NK-92 (cell line): ENCODE measurements at regions not wholly inside any gene's neighbourhood (a gene's known extent, or its start where the extent isn't known, plus 50 kb on each side); places are given as distances from the start of the nearest gene placed in this dataset.
"Not testable (repeated sequence)": the region's sequence is repeated elsewhere in the genome, so short reads cannot be mapped to it uniquely, and the experiment has no call there.

Source experiments
- DNase-seq: peaks from one replicate; lab custom pipeline; 2025; ENCODE audit not compliant: unreplicated experiment; lab: John Stamatoyannopoulos, UW

GRCh38 chr14:97129639-97130038 is 332.5 kb downstream of the VRK1 start:
- DNase-seq: no peak

GRCh38 chr14:97135847-97136246 is 338.7 kb downstream of the VRK1 start:
- not testable (repeated sequence) for DNase-seq

GRCh38 chr14:97137705-97138104 is 340.5 kb downstream of the VRK1 start:
- DNase-seq: no peak

DNA sequence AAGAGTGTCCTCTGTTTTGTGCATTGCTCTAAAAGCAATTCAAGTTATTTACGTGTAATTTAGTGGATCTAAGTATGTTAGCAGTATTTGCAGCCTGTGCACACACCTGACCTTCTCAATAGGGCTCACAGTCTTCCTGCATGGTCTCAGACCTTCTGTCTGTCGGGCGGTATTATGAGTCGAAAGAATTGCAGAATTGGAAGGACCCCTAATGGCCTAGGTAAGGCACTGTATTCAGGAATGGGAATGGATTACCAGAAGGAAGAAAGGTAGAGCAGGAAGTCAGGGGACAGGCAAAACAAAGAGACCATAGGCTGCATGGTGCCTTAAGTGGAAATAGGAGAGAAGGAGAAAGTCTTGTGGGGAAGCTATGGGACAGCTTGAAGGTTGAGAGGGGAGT is 341.6 kb downstream of the VRK1 start:
- no peak for DNase-seq

- DNase-seq: no peak
These were observed 345.8 kb downstream of the VRK1 start for GRCh38 chr14:97143011-97143410.

- DNase-seq: no peak
These were observed 346.3 kb downstream of the VRK1 start for GRCh38 chr14:97143456-97143855.

DNA sequence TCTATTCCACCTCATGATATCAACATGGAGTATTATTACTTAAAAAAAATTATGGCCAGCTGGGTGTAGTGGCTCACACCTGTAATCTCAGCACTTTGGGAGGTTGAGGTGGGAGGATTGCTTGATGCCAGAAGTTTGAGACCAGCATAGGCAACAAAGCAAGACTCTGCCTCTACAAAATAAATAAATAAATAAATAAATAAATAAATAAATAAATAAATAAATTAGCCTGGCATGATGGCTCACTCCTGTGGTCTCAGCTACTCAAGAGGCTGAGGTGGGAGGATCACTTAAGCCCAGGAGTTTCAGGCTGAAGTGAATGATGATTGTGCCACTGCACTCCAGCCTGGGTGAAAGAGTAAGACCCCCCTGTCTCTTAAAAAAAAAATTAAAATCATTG is 350.8 kb downstream of the VRK1 start:
- DNase-seq: not testable (repeated sequence)

GRCh38 chr14:97149775-97150174 is 352.6 kb downstream of the VRK1 start:
- DNase-seq: no peak

DNA sequence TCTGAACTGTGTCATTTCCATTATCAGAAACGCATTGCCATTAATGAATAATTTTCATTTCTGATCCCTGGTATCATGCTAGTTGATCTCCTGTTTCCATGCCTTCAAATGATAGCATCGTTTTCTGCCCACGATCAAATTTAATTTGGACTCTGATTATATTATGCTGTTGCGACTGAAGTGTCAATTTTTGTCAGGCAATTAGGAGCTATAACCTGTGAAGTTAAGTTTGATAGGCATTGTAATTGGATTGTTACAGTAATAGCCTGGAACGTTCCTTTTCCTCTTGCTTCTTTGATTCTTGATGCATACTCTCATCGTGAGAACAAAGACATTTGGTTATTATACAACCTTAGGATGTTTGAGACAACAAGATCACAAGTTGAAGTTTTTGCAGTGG is 356.3 kb downstream of the VRK1 start:
- no peak for DNase-seq

DNA sequence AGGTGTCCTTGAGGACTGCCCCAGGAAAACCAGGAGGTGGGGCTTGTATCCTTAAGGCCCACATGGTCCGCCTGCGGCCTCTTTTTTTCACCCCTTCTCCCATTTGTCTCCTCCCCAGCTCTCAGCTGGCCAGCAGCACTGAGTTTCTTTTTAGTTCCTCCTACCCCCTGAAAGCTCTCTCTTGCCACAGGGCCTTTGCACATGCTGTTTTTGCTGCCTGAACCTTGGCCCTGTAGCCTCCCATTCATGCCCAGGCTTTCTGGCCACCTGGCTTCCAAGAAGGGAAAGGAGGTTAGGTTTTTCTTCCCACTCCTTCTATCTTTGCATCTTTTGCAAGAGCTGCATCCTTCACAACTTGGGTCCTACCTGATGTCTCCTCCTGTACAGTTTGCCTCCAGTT is 358.1 kb downstream of the VRK1 start:
- DNase-seq: no peak

GRCh38 chr14:97155814-97156213 is 358.6 kb downstream of the VRK1 start:
- no peak for DNase-seq

DNA sequence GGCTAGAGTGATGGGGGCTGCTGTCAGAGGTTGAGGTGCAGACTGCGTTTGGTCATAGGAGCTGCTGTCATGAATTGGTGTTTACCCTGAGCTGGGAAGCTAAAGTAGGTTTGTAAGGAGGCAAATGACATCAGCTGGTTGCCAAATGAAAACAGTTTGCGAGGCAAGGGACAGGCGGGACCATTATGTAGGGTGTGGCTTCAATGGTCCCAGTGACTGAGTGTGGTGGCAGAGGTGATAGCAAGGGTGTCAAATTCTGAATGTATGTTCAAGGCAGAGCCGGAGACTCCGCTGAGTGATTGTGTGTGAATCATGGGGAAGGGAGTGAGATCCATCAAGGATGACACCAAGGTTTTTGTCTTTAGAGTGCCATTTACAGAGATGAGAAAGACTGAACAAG is 359.5 kb downstream of the VRK1 start:
- no peak for DNase-seq

- no peak for DNase-seq
These were observed 360.9 kb downstream of the VRK1 start for GRCh38 chr14:97158102-97158501.

- DNase-seq: no peak
These were observed 361.9 kb downstream of the VRK1 start for GRCh38 chr14:97159124-97159523.

DNA sequence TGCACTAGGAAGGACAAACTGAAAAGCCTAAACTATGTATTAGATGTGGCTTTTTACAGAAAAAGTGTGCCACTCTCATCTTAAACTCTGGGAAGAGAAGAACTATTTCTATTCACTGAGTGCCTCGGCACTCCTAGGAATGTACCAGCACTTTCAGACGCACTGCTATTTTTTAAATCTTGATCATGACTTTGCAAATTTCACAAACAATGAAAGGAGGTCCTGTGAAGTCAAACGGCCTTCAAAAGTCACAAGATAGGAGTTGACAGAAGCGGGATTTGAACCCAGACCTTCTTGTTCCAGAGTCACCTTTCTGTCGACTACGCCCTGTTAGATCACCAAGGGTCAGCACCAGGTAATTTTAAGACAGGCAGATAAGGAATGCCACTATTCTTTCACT is 365.4 kb downstream of the VRK1 start:
- DNase-seq: no peak

- DNase-seq: no peak
These were observed 366.8 kb downstream of the VRK1 start for GRCh38 chr14:97164021-97164420.

GRCh38 chr14:97166497-97166896 is 369.3 kb downstream of the VRK1 start:
- no peak for DNase-seq

DNA sequence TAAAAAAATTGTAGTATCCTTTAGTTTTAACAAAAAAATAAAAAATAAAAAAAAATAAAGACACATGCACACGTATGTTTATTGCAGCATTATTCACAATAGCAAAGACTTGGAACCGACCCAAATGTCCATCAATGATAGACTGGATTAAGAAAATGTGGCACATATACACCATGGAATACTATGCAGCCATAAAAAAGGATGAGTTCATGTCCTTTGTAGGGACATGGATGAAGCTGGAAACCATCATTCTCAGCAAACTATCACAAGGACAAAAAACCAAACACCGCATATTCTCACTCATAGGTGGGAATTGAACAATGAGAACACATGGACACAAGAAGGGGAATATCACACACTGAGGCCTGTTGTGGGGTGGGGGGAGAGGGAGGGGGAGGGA is 370.4 kb downstream of the VRK1 start:
- not testable (repeated sequence) for DNase-seq

DNA sequence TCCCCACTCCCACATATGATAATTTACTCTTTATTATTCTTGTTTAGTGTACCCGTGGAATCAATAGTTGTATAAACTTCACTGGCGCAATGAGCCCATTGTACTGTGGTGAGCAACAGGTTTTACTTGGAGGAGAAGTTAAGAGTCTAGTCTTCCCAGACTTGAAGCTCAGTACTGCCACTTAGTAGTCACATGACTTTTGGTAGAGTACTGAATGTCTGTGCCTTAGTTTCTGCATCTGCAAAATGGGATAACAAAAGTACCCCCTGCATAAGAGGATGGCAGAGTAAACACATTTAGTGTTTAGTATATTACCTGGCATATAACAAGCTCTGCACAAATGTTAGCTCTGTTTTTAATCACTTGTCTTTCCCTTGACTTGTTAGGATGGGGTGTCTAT is 375.5 kb downstream of the VRK1 start:
- DNase-seq: no peak

DNA sequence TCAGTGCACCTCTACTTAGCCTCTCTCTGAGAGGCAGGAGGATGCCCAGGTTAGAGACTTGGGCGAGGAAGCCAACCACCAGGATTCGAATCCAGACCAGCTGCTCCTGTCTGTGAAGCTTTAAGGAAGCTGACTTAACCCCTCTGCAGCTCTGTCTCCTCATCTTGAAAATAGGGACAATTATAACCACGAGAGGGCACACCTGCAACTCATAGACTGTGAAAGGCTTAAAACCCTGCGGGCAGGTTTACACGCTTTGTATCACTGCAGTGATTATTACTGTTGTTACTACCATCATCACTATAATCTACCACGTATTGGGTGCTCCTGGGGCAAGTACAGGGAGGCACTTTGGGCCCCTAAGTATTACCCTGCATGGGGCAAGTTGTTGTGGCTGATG is 379.8 kb downstream of the VRK1 start:
- no peak for DNase-seq

DNA sequence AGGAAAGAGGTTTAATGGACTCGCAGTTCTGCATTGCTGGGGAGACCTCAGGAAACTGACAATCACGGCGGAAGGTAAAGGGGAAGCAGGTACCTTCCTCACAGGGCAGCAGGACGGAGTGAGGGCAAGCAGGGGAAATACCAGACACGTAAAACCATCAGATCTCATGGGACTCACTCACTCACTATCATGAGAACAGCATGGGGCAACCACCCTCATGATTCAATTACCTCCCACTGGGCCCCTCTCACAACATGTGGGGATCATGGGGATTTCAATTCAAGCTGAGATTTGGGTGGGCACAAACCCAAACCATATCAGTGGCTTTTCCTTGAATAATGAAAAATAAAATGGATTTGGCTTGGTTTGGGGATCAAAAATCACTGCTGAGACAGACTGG is 380.5 kb downstream of the VRK1 start:
- no peak for DNase-seq

DNA sequence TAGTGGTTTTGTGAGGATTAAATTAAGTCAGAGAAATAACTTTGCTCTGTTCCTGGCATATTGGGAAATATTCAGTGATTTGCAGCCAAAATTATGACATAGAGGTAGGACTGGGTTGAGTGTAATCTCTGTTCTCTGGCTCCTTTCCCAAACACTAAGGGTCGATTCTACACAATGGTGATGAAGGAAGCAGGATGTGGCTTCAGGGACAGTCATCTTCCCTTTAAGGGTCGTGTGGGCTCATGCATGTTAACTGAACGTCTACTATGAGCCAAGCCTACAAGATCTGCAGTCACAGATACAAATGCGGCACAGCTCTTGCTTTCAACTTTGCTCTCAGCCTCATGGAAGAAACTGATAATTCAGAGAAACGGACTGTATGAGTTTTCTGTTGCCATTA is 381.6 kb downstream of the VRK1 start:
- DNase-seq: no peak

DNA sequence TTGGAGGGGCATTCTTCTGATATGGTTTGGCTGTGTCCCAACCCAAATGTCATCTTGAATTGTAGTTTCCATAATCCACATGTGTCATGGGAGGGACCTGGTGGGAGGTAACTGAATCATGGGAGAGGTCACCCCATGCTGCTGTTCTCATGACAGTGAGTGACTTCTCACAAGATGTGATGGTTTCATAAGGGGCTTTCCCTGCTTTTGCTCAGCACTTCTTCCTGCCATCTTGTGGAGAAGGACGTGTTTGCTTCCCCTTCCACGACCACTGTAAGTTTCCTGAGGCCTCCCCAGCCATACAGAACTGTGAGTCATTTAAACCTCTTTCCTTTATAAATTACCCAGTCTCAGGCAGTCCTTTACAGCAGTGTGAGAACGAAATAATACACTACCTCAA is 382.4 kb downstream of the VRK1 start:
- no peak for DNase-seq
